ENCODE measurements at regions not wholly inside any gene's neighbourhood (a gene's known extent, or its start where the extent isn't known, plus 50 kb on each side); places are given as distances from the start of the nearest gene placed in this dataset.

GRCh38 chr20:47931443-47931842 is 146.2 kb upstream of the SULF2 start:
- H3K27ac ChIP-seq, result no peak overlapping the region
- Mint-ChIP-seq H3K27ac (no peak overlapping the region), H3K27me3 (ENCODE audit: insufficient read depth, low read depth) (peaks cover 14% of the 10 kb centered on the region), H3K9me3 (peaks cover 6% of the 10 kb centered on the region), H3K36me3 (no peaks in the 10 kb centered on the region), H3K4me1 (peaks cover 28% of the 10 kb centered on the region), H3K4me3 (no peak overlapping the region)
- H4K20me1 ChIP-seq (ENCODE audit: low read depth), result no peaks in the 10 kb centered on the region
- no peaks in the 10 kb centered on the region for H3K79me2 ChIP-seq (ENCODE audit: low read depth)
- DNase-seq (ENCODE audit: low spot score), result no peak
- no peak overlapping the region for H3K4me2 ChIP-seq
- no peak overlapping the region for H3K4me3 ChIP-seq
- H2AFZ ChIP-seq (replicated peaks), result no peak overlapping the region
- no peaks in the 10 kb centered on the region for H3K9me3 ChIP-seq (ENCODE audit: low read depth)
- TF ChIP-seq EZH2 (IDR thresholded peaks at IDR 0.05) (no peak), CTCF (IDR thresholded peaks at IDR 0.05) (no peak), EZH2phosphoT487 (IDR thresholded peaks at IDR 0.05) (no peak)
- H3F3A ChIP-seq (ENCODE audit: low read depth), result no peaks in the 10 kb centered on the region
- H3K27me3 ChIP-seq, result no peaks in the 10 kb centered on the region
- H3K4me1 ChIP-seq, result peaks cover 2% of the 10 kb centered on the region
- no peaks in the 10 kb centered on the region for H3K36me3 ChIP-seq
- H3K9ac ChIP-seq, result no peak overlapping the region

DNA sequence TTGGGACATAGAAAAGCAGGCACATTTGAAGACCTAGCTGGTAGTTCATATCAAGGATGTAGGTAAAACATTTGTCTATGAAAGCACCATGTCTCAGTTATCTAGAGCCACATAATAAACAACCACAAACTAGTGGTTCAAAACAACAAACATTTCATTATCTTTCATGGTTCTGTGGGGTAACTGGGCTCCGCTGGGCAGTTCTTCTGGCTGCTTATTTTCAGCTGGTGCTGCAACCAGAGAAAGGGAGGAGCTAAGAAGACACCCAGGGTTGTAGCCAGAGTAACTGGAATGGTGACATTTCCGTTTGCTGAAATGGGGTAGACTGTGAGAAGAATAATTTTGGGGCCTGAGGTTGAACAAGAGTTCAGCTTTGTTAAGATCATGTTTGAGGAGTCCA is 145.7 kb upstream of the SULF2 start:
- H3K27me3 Mint-ChIP-seq (ENCODE audit: insufficient read depth, low read depth), result peaks cover 14% of the 10 kb centered on the region
- H3K79me2 ChIP-seq (ENCODE audit: low read depth), result no peaks in the 10 kb centered on the region
- H4K20me1 ChIP-seq (ENCODE audit: low read depth), result no peaks in the 10 kb centered on the region
- no peak overlapping the region for H3K4me3 ChIP-seq
- no peaks in the 10 kb centered on the region for H3F3A ChIP-seq (ENCODE audit: low read depth)
- H3K9me3 Mint-ChIP-seq, result peaks cover 6% of the 10 kb centered on the region
- H3K27ac Mint-ChIP-seq, result no peak overlapping the region
- DNase-seq (ENCODE audit: low spot score), result no peak
- no peak overlapping the region for H3K4me2 ChIP-seq
- no peak overlapping the region for H3K9ac ChIP-seq
- H3K4me1 ChIP-seq, result no peaks in the 10 kb centered on the region
- no peak for TF ChIP-seq EZH2 (IDR thresholded peaks at IDR 0.05)
- TF ChIP-seq CTCF (IDR thresholded peaks at IDR 0.05), result no peak
- TF ChIP-seq EZH2phosphoT487 (IDR thresholded peaks at IDR 0.05), result no peak
- H3K4me1 Mint-ChIP-seq, result peaks cover 23% of the 10 kb centered on the region
- H3K36me3 ChIP-seq, result no peaks in the 10 kb centered on the region
- H3K27ac ChIP-seq, result no peak overlapping the region
- H3K9me3 ChIP-seq (ENCODE audit: low read depth), result no peaks in the 10 kb centered on the region
- H2AFZ ChIP-seq (replicated peaks), result no peak overlapping the region
- no peaks in the 10 kb centered on the region for H3K27me3 ChIP-seq
- H3K36me3 Mint-ChIP-seq, result no peaks in the 10 kb centered on the region
- H3K4me3 Mint-ChIP-seq, result no peak overlapping the region

GRCh38 chr20:47929368-47930115 is 144.3 kb upstream of the SULF2 start:
- H3K36me3 Mint-ChIP-seq, result no peaks in the 10 kb centered on the region
- H3K9ac ChIP-seq, result no peak overlapping the region

More at GRCh38 chr20:47929368-47930115, 144.3 kb upstream of the SULF2 start:
- Mint-ChIP-seq H3K4me3 (no peak overlapping the region), H3K9me3 (peaks cover 8% of the 10 kb centered on the region), H3K4me1 (peaks cover 20% of the 10 kb centered on the region), H3K27ac (no peak overlapping the region), H3K27me3 (ENCODE audit: insufficient read depth, low read depth) (peaks cover 4% of the 10 kb centered on the region)
- Histone ChIP-seq H3F3A (ENCODE audit: low read depth) (no peaks in the 10 kb centered on the region), H3K9me3 (ENCODE audit: low read depth) (no peaks in the 10 kb centered on the region), H3K79me2 (ENCODE audit: low read depth) (no peaks in the 10 kb centered on the region), H4K20me1 (ENCODE audit: low read depth) (no peaks in the 10 kb centered on the region), H3K4me2 (no peak overlapping the region), H3K27ac (no peak overlapping the region), H3K4me1 (no peaks in the 10 kb centered on the region), H3K4me3 (no peak overlapping the region), H2AFZ (replicated peaks) (no peak overlapping the region), H3K27me3 (no peaks in the 10 kb centered on the region), H3K36me3 (no peaks in the 10 kb centered on the region)
- TF ChIP-seq EZH2 (IDR thresholded peaks at IDR 0.05), result no peak
- TF ChIP-seq EZH2phosphoT487 (IDR thresholded peaks at IDR 0.05), result no peak
- no peak for TF ChIP-seq CTCF (IDR thresholded peaks at IDR 0.05)
- DNase-seq (ENCODE audit: low spot score), result peak; percentile 56
